T-helper 1 cell treated with Interleukin-12 subunit alpha and Interleukin-12 subunit beta and Interleukin-4 antibody, amounts not matched to agents 30 ng/mL and 1 ng/mL, for 36 hours (primary cell): ENCODE measurements at regions not wholly inside any gene's neighbourhood (a gene's known extent, or its start where the extent isn't known, plus 50 kb on each side); places are given as distances from the start of the nearest gene placed in this dataset.

ENCODE experiments used
- intact Hi-C: fragments of 100-400 bp; cut with micrococcal nuclease; formaldehyde crosslinking; loops from one replicate; pipeline ENCODE4 v1.15.1; 2024

GRCh38 chr1:4355839-4356238 lies 298.6 kb upstream of the AJAP1 start:
- intact Hi-C loops = no loop called here

- intact Hi-C loops = no loop called here
Observed at GRCh38 chr1:4362314-4363044, 291.9 kb upstream of the AJAP1 start.

- intact Hi-C loops = no loop called here
Observed at GRCh38 chr1:4366091-4366490, 288.3 kb upstream of the AJAP1 start.

- intact Hi-C loops = no loop called here
Observed at GRCh38 chr1:4367230-4367777, 287.1 kb upstream of the AJAP1 start.

- intact Hi-C loops = no loop called here
Observed at GRCh38 chr1:4369335-4369734, 285.1 kb upstream of the AJAP1 start.

GRCh38 chr1:4371849-4372248 lies 282.6 kb upstream of the AJAP1 start:
- intact Hi-C loops = no loop called here

GRCh38 chr1:4375812-4376211 lies 278.6 kb upstream of the AJAP1 start:
- intact Hi-C loops = no loop called here

GRCh38 chr1:4379451-4380175 lies 274.8 kb upstream of the AJAP1 start:
- intact Hi-C loops = no loop called here

- intact Hi-C loops = no loop called here
Observed at GRCh38 chr1:4380564-4381168, 273.7 kb upstream of the AJAP1 start.

GRCh38 chr1:4393191-4393590 lies 261.2 kb upstream of the AJAP1 start:
- intact Hi-C loops = no loop called here

GRCh38 chr1:4394366-4394765 lies 260.0 kb upstream of the AJAP1 start:
- intact Hi-C loops = no loop called here

GRCh38 chr1:4395158-4395557 lies 259.3 kb upstream of the AJAP1 start:
- intact Hi-C loops = no loop called here

- intact Hi-C loops = no loop called here
Observed at GRCh38 chr1:4395676-4396075, 258.7 kb upstream of the AJAP1 start.

- intact Hi-C loops = no loop called here
Observed at GRCh38 chr1:4396551-4396950, 257.9 kb upstream of the AJAP1 start.

GRCh38 chr1:4397196-4397595 lies 257.2 kb upstream of the AJAP1 start:
- intact Hi-C loops = no loop called here

- intact Hi-C loops = no loop called here
Observed at GRCh38 chr1:4402032-4402431, 252.4 kb upstream of the AJAP1 start.

- intact Hi-C loops = no loop called here
Observed at GRCh38 chr1:4404854-4405590, 249.4 kb upstream of the AJAP1 start.

- intact Hi-C loops = no loop called here
Observed at GRCh38 chr1:4407851-4408250, 246.6 kb upstream of the AJAP1 start.

GRCh38 chr1:4408380-4408779 lies 246.0 kb upstream of the AJAP1 start:
- intact Hi-C loops = no loop called here

GRCh38 chr1:4411862-4412261 lies 242.5 kb upstream of the AJAP1 start:
- intact Hi-C loops = no loop called here

- intact Hi-C loops = no loop called here
Observed at GRCh38 chr1:4415476-4415875, 238.9 kb upstream of the AJAP1 start.

- intact Hi-C loops = no loop called here
Observed at GRCh38 chr1:4416189-4416588, 238.2 kb upstream of the AJAP1 start.
